Colonic mucosa (tissue), 4 donors: ENCODE measurements at regions not wholly inside any gene's neighbourhood (a gene's known extent, or its start where the extent isn't known, plus 50 kb on each side); places are given as distances from the start of the nearest gene placed in this dataset.
"Not testable (repeated sequence)": the region's sequence is repeated elsewhere in the genome, so short reads cannot be mapped to it uniquely, and the experiment has no call there.

ENCODE experiments used
- DNase-seq: peaks from one replicate; pipeline ENCODE4 v3.0.0-alpha.2; 2020
- H3K27ac ChIP-seq: fragments of 200-600 bp; one replicate; pipeline ENCODE4 v1.8.0; 2021
- H3K27me3 ChIP-seq: fragments of 200-600 bp; one replicate; pipeline ENCODE4 v1.8.0; 2021
- H3K36me3 ChIP-seq: fragments of 200-600 bp; one replicate; pipeline ENCODE4 v1.8.0; 2021
- H3K4me1 ChIP-seq: fragments of 200-600 bp; one replicate; pipeline ENCODE4 v1.8.0; 2021; ENCODE audit warnings: mild to moderate bottlenecking
- H3K4me3 ChIP-seq: fragments of 200-600 bp; one replicate; pipeline ENCODE4 v1.8.0; 2021
- H3K9ac ChIP-seq, 2 donors: one replicate each; pipeline ENCODE4 v1.7.0; 2013; ENCODE audit warnings: control low read depth in 2 of 2, low read depth in 2 of 2, low read length in 2 of 2
- H3K9me3 ChIP-seq: fragments of 200-600 bp; one replicate; pipeline ENCODE4 v1.8.0; 2021
- CTCF ChIP-seq: fragments of 200-600 bp; IDR thresholded peaks from one replicate; pipeline ENCODE4 v1.8.0; 2022; ENCODE audit warnings: antibody characterized with exemption, mild to moderate bottlenecking
- intact Hi-C: fragments of 100-400 bp; cut with DNase I; formaldehyde crosslinking; loops from one replicate; pipeline ENCODE4 v1.14.1; 2022
- donor health status: healthy.
- donor health status: DM: no; HTN: no; CAD: no.
- donor health status: DM: no; HTN: no; CAD: no.

- Histone ChIP-seq H3K9ac (no peak overlapping the region), H3K36me3 (no peaks in the 10 kb centered on the region), H3K27me3 (no peaks in the 10 kb centered on the region), H3K9me3 (no peaks in the 10 kb centered on the region), H3K27ac (no peak overlapping the region), H3K4me1 (no peaks in the 10 kb centered on the region), H3K4me3 (no peak overlapping the region)
- TF ChIP-seq CTCF = no peak
- intact Hi-C loops = no loop called here
- DNase-seq = no peak
Observed at GRCh38 chr9:38246833-38247232, 145.7 kb upstream of the ALDH1B1 start.

DNA sequence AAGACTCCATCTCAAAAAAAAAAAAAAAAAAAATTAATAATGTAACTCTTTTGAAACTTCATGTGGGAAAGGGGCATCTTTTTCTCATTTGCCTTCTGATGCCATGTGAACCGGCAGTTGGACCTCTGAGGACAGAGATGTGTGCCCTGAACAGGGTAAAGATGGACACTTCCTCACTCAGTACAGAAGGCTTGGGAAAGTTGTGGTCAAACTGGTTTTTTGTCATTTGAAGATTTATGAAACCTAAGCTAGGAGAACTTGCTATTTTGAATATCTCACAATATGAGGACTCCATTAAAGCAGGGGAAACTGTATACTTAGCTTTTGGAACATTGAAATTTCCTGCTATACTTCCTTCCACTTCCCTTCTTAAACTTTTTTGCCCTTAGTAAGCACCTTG, 147.5 kb upstream of the ALDH1B1 start:
- no peak for TF ChIP-seq CTCF

GRCh38 chr9:38243993-38244392, 148.5 kb upstream of the ALDH1B1 start:
- H3K9me3 ChIP-seq = no peaks in the 10 kb centered on the region
- H3K36me3 ChIP-seq = no peaks in the 10 kb centered on the region
- no peaks in the 10 kb centered on the region for H3K4me1 ChIP-seq
- intact Hi-C loops = no loop called here
- TF ChIP-seq CTCF = no peak
- no peaks in the 10 kb centered on the region for H3K27me3 ChIP-seq
- H3K27ac ChIP-seq = no peak overlapping the region
- no peak overlapping the region for H3K9ac ChIP-seq
- no peak overlapping the region for H3K4me3 ChIP-seq
- DNase-seq = no peak

More for the DNA sequence above, 147.5 kb upstream of the ALDH1B1 start:
- Histone ChIP-seq H3K4me3 (no peak overlapping the region), H3K27me3 (no peaks in the 10 kb centered on the region), H3K4me1 (no peaks in the 10 kb centered on the region), H3K9me3 (no peaks in the 10 kb centered on the region), H3K36me3 (no peaks in the 10 kb centered on the region), H3K27ac (no peak overlapping the region), H3K9ac (no peak overlapping the region)
- no peak for DNase-seq
- intact Hi-C loops = no loop called here

DNA sequence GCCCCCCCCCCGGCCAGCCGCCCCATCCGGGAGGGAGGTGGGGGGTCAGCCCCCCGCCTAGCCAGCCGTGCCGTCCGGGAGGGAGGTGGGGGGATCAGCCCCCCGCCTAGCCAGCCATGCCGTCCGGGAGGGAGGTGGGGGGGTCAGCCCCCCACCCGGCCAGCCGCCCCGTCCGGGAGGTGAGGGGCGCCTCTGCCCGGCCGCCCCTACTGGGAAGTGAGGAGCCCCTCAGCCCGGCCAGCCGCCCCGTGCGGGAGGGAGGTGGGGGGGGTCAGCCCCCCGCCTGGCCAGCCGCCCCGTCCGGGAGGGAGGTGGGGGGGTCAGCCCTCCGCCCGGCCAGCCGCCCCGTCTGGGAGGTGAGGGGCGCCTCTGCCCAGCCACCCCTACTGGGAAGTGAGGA, 150.4 kb upstream of the ALDH1B1 start:
- DNase-seq, H3K4me3 ChIP-seq, intact Hi-C loops, H3K27me3 ChIP-seq, H3K9me3 ChIP-seq, H3K36me3 ChIP-seq, H3K9ac ChIP-seq, H3K4me1 ChIP-seq, H3K27ac ChIP-seq: not testable (repeated sequence)

- Histone ChIP-seq H3K36me3 (no peaks in the 10 kb centered on the region), H3K4me3 (no peak overlapping the region), H3K4me1 (no peaks in the 10 kb centered on the region), H3K27me3 (no peaks in the 10 kb centered on the region), H3K9ac (no peak overlapping the region), H3K9me3 (no peaks in the 10 kb centered on the region), H3K27ac (no peak overlapping the region)
- no peak for DNase-seq
- intact Hi-C loops = no loop called here
- no peak for TF ChIP-seq CTCF
Observed at GRCh38 chr9:38240051-38240450, 152.5 kb upstream of the ALDH1B1 start.

DNA sequence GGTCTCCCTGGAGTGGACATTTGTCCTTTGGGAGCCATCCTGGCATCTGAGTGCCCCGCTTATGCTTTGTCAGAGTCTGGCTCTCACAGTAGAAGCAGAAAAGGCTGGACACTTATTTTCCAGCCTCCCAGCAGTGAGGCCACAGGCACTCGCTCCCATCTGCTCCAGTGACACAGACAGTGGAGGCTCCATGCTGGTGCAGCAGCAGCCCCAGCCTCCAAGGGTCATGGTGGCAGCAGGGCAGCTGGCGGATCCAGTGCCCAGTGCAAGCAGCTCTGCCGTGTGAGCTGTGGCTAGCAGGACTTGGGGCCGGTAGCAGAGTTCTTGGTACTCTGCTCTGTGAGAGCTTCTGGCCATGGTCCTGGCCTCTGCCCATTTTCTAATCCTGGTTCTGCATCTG, 157.3 kb upstream of the ALDH1B1 start:
- intact Hi-C loops = no loop called here
- no peaks in the 10 kb centered on the region for H3K27me3 ChIP-seq
- H3K27ac ChIP-seq = no peak overlapping the region
- no peak for DNase-seq
- no peaks in the 10 kb centered on the region for H3K36me3 ChIP-seq
- H3K4me3 ChIP-seq = no peak overlapping the region
- no peak for TF ChIP-seq CTCF
- H3K9ac ChIP-seq = no peak overlapping the region
- H3K4me1 ChIP-seq = no peaks in the 10 kb centered on the region
- no peaks in the 10 kb centered on the region for H3K9me3 ChIP-seq
